ENCODE measurements at regions not wholly inside any gene's neighbourhood (a gene's known extent, or its start where the extent isn't known, plus 50 kb on each side); places are given as distances from the start of the nearest gene placed in this dataset.
"Not testable (repeated sequence)": the region's sequence is repeated elsewhere in the genome, so short reads cannot be mapped to it uniquely, and the experiment has no call there.

DNA sequence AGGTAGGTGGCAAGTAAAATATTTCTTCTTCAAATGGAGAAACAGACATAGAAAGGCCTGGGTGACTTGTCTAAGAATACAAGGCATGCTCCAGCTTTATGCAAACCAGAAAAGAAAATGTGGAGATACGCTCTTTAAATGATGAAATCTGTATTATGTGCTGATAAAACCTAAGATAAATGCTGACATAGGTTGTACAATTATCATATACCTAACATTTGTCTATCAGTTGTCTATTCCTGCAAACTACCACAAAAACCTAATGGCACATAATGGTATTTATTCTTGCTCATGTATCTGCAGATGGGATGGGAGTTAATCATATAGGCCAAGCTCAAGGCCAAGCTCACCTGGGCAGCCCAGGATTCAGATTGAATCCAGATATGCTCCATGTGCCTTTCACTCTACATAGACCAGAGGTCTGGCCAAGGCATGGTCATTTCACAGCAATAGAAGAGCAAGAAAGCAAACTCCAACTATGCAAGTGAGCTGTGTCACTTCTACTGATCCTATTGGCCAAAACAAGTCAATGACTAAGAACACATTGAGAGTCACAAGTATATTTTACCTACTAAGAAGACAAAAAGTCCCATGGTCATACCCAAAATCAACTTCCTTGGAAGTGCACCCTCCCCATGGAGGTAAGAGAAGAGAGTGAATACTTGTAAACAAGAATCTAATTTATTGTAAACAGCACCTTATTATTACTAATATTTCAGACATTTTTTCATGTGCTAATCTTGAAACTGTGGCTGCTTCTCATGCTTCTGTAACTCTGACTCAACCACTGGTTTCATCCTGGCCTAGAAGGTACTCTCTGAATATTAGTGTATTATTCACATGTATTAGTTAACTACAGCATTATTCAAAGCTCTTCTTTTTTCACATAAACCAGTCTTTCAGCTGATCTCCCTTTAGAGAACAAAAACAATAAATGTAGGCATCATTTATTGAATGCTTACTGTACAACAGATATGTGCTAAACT lies 270.7 kb upstream of the SOX9 start:
- DNase-seq, result no peak

DNA sequence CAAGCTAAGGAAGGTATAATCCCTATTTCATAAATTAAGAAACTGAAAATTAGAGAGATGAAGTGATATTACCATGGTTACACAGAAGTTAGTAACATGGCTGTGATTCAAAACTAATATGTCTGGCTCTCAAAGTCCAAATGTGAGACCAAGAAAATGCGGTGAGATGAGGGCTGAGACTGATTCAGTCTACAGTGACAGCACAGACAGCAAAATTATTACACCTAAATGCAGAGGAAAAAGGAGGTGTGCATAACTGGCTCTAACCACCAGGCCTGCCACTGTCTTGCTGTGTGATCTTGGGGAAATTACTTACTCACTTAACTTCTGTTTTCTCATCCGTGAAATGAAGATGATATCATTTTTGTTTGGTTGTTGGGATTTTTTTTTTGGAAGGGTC lies 270.0 kb upstream of the SOX9 start:
- no peak for DNase-seq

DNA sequence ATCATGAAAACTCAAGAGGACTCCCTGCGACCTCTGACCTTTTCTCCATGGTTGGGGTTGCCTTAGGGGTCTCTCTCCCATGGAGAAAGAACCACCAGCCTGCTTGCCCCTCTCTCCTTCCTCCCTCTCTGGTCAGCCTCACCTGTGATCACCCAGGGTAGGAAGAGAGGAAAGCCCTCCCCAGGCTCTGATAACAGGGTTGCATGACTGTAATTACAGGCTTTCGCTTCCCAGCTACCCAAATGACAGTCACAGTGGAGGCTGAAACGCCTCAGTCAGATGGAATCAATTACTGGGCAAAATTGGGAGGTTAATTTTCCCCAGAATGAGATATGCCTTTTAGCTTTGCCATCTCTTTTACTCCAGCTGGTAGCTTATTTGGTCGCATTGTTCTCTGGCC lies 265.8 kb upstream of the SOX9 start:
- DNase-seq, result no peak

DNA sequence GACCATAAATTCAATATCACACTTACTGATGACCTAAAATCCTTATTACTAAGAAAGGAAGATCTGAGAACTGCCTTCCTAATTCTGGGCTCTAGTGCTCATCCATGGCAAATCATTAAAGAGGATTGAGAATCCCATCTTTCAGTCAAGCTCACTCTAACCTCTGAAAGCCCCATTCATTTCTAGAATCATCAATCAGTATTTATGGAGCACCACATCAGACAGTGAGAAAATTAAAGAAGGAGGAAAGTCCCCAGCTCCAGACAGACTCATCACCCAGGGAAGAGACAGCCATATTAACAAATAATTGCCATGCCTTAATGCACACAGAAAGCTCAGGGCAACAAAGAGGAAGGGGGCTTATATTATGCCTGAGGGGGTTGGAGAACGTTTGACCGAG lies 256.1 kb upstream of the SOX9 start:
- no peak for DNase-seq

DNA sequence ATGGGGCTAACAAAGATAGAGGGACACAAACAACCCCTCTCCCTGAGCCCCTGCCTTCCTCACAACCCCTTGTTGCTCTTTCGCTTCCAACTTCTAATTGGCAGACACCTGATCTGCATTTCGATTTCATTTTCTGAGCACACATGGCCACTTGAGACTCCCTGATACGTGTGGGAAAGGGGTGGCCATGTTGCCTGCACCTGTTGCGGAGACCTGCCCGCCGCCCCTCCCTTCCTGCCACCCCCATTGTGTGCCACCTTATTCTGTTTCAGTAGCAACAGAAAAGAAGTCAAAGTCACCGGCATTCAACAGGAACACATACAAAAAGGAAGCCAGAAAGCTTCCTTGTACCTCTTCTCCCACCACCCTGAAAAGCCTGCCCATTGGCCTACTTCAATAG lies 254.7 kb upstream of the SOX9 start:
- DNase-seq, result no peak

DNA sequence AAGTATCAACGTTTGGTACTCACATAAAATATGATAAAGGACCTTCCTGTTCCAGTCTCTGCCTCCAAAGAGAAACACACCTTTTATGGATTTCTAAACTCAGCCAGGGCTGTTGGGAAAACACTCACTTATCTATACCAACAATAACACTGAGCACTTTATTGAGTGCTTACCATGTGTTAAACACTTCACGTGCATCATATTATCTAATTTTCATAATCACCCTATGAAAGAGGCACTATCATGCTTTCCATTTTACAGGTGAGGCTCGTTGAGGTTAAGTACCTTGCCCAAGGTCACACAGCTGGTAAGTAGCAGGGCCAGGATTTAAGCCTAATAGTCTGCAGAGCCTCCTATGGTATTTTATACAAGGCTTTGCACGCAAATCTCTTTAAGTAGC lies 251.5 kb upstream of the SOX9 start:
- DNase-seq, result no peak

DNA sequence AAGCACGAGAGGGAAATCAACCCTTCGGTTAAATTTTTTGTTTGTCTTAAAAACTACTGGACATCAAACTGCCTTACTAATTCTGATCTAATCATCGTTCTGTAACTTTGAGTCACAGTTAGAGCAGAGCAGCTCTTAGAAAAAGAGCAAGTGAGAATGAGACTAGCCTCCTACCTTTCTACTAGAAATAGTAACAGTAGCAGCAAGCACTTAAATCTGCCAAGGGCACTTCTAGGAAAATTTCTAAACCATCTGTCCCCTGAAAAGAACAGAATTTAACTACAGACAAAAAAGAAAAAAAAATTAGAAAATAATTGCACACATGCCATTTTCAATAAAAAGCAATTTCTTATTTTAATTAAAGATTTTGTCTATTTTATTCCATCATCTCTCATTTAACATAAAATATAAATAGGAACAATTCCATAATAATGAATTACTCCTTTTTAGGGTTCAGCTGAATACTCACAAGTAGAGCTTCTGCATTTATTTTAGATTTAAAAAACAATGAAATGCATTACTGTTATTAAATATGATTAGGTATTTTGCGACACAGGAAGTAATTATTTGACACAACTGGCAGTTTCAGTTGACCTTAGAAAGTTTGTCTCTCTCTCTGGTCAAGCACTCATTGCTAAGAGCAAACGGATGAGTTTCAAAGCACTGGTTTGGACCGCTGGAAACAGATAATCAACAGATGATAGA lies 250.8 kb upstream of the SOX9 start:
- DNase-seq, result no peak

DNA sequence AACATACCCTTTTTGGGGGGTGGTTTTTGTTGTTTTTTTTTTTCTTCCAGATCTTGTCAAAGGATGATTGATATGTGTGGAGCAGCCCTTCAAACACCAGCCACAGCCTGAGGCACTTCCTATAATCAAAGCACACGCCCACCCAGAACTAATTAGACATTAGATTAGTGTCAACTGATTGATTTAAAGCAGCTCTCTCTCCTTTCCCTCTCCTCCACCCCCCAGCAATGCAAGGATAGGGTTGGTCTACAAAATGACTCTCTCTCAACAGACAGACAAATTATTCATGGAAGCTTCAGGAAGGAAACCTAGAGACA lies 250.3 kb upstream of the SOX9 start:
- no peak for DNase-seq

DNA sequence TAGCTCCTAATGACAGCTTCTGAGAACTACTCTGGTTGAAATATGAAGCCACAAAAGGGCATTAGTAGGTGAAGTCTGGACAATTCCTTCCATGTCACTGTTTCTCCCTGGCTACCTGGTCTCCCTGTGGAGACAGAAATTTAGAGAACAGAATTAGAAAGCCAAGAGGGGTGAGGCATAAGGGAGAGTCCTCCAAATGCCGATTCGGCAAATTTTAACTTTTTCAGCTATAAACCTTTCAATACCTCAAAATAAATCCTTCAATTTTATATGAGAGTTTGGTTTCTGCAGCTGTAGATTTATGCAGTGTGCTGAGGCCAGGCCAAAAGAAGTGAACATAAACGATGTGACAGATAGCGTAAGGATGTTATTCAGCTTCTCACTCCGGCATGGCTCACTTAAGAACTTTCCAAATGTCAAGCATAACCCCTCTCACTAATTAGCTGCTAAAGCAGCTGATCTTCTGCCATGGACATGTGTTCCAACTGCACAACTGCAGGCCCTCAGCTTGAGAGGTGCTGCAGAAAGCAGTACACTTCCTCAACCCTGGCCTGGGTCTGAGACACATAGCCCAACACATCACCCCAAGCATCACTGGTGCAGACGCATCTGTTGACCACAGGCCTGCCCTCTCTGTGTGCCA lies 247.9 kb upstream of the SOX9 start:
- no peak for DNase-seq

DNA sequence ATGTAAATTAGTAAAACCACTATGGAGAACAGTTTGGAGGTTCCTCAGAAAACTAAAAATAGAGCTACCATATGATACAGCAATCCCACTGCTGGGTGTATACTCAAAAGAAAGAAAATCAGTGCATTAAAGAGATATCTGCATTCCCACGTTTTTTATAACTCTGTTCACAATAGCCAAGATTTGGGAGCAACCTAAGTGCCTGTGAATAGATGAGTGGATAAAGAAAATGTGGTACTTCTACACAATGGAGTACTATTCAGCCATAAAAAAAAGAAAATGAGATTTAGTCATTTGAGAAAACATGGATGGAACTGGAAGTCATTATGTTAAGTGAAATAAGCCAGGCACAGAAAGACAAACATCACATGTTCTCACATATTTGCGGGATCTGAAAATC lies 246.0 kb upstream of the SOX9 start:
- not testable (repeated sequence) for DNase-seq

DNA sequence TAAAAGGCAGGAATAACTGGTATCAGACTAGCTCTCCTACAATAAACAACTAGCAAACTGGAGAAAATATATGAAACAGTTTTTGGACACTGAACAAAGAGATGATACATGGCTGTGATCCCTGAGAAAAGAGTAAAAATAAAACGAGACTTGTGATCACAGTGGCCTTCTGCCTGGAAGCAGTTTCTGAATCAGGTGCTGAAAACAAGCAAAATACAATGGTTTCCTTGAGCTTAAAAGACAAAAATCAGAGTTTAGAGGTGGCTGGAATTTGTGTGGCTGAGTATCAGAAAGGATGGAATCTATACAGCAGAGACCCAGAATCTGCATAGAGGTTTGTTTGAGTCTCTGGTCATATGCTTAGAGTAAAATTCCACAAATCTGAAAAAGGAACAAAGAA lies 242.5 kb upstream of the SOX9 start:
- no peak for DNase-seq

DNA sequence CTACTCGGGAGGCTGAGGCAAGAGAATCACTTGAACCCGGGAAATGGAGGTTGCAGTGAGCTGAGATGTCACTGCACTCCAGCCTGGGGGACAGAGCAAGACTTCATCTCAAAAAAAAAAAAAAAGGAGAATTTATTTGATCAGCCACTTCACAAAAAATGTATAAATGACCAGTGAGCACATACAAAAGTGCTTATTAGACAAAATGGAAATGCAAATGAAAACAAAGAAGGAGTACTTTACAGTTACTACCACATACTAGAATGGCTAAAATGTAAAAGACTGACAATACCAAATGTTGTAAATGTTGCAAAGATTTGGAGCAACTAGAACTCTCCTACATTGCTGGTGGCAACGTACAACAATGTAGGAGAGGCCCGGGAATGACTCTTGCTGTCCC lies 241.8 kb upstream of the SOX9 start:
- DNase-seq, result no peak

DNA sequence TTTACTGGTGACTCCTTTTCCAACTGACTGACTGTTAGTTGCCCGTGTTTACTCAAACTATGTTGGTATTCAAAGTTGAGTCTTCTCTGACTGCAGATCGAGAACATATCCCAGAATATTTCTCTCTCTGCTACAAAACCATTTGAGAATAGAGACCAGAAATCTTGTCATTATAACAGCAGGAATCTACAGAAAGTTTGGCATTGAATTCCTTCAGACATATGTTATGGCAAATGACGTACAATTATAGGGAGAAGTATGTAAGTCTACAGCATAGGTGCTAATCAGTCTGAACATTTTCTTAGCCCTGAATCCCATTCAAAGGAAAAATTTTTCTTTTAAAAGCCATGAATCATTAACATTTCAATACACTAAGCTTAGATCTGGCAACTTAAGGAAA lies 239.8 kb upstream of the SOX9 start:
- no peak for DNase-seq

DNA sequence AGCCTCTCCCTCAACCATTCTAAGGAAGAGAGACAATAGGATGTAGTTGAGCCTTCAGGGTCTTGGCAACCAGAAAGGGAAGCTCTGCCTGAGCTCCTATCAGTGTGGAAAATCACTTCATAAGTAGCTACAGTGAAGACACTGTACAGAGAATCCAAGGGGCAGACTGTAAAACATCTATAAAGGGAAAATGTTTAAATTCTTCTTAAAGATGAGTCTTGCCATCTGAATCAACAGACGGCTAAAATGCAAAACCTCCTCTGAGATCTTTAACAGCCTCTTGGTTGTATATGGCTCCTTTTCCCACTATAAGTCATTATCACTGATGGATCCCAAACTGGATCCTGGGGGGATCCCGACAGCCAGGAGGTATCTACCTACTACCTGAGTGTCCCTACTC lies 239.2 kb upstream of the SOX9 start:
- DNase-seq, result no peak

DNA sequence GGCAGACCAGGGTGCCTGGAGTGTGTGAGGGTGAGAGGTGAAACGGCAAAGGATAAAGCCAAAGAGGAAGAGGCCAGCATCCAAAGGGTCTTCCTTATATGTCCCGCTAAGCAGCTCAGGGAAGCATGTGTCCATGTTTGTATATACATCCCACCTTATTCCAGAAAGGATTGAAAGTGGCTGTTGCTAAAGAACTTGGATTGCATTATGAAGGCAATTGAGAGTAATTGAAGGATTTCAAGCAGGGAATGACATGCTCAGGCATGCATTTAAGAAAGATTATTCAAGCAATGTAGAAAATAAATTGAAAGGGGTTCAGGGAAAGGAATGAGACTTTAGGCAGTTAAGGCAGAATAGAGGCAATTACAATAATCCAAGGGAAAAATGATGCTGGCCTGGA lies 237.6 kb upstream of the SOX9 start:
- no peak for DNase-seq

DNA sequence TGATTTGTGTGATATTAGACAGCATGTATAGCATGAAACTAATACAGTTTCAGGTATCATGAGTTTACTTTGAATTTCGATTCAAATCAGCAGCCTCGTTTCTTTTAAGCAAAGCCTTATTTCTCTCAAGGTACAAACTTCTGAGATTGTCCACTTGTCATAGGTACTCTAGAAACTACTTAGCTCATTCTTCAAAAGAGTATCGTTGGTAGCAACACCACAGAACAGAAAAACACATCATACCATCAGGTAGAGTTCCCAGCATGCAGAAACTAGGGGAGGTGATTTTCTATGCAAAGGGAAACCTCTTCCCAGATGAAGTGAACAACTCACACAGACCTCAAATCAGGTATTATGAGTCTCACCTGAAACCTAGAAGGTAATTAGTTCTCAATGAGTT lies 237.0 kb upstream of the SOX9 start:
- no peak for DNase-seq

DNA sequence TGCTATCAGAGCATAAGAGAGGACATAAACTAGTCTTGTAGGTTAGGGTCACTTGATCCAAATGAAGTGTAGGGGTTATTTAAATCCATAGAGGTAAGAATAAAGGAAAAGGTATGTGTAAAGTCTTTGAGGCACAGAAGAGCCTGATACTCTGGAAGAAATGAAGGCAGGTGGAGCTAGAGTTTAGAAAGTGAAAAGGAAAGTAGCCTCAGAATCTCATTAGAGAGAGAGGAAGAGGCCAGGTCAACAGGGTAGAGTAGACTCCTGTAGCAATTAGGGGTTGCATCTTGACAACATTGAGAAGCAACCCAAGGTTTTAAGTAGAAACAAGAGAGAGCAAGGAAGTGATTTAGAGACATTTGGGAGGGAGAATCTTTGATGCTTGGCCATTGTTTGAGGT lies 235.2 kb upstream of the SOX9 start:
- no peak for DNase-seq

DNA sequence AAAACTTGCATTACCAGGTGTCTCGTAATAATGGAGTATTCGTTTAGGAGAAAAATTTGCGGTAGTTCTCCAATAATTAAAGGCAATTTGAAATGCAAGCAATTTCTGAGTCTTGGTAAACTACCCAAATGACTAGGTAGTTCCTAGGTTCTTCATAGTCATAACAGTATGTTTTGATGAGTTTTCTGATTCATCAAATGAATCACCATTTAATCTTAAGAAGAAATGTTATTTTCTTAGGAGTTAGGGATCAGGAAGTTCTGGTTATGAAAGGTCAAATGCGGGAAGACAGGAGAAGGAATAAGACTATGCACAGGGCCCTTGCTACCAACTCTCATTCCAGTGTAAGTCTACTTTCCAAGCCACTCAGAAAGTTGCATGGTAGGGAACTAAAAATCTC lies 221.5 kb upstream of the SOX9 start:
- DNase-seq, result no peak

DNA sequence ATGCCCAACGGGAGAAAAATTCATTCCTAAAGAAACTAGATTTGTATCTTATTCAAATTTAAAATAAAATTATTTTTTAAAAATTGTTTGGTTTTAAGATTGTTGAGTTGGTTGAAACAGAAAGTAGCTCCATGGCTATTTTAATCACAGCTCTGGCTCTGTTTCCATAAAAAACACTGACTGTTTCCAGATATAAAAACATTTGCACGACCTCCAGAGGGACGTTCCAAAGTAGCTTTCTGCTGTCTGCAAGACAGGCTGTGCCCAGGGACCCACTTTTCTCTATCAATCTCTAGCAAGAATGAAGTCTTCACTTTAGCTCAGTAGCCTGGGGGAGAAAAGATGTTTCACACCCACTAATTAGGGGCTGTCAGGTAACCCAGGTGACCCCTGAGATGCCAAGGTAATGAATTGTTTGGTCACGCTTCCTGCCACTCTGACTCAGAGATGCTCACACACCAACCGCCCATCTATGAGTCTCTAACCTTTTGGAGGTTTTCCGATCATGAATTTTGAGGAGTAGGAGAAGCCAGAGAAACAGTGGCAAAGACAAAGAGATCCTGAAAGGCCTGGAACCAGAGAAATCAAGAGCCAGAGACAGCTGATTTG lies 220.1 kb upstream of the SOX9 start:
- DNase-seq, result no peak

DNA sequence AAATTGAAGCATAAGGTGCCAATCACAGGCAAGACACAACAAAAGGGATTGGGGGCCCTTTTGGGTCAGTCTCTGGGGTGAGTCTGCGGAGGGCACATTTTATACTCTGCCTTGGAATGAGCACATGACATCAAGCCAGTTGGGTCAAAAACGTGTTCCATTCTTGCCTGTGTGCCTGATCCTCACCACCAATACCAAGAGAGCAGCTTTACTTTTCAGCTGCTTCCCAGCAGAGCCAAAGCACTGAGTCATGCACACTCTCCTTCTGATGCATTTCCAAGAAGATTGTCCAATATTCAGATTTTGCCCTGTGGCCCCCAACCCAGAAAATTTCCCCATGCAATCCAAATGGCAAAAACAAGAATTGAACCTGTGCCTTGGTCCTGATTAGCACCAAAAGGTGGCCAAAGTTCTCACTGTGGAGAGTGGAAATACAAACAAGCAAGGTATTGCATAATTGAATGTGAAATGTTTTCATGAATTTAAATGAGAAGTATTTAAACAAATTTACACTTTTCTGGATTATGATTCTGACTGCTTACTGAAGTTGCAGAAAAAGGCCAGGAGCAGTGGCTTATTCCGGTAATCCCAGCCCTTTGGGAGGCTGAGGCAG lies 217.8 kb upstream of the SOX9 start:
- no peak for DNase-seq

DNA sequence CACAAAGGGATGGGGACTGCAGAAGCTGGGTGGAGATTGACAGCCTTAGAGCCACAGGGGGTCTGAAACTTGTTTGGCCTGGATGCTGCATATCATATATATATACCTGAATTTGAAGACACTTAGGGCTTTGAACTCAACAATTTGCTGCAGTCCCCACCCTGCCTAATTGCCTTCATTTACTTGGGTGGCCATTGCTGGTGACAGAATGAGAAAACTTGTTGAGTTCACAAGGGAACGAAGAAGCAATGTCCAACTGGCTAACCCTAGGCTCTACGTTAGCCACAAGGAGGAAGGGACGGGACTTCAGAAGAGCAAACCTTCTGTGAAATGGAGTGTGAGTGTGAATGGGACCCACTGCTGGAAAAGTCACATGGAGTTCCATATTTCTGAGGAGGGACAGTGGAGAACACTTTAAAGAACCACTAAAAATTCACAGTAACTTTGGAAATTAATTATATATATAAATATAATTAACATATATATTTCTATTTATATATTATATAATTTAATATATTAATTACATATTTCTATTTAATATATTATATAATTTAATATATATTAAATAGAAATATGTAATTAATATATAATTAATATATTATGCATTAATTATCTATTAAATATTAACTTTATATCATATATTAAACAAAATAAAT lies 215.3 kb upstream of the SOX9 start:
- no peak for DNase-seq

DNA sequence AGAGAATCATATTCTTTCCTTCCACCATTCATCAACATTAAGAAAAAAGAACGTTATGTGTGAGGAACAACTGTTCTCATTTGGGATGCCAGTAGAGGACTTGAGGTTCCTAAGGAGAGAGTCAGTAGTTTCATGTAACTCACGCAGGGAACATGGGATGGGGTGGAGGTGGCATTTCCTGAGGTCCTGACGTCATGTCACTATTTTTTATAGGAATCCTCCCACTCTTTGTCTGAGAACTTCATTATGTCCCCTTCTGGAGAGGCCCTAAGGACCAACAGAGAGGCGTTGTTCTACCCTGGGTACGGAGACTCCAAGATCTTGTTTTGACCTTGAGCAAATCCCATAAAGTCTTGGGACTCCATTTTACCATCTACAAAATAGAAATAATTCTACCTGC lies 211.7 kb upstream of the SOX9 start:
- DNase-seq, result no peak

DNA sequence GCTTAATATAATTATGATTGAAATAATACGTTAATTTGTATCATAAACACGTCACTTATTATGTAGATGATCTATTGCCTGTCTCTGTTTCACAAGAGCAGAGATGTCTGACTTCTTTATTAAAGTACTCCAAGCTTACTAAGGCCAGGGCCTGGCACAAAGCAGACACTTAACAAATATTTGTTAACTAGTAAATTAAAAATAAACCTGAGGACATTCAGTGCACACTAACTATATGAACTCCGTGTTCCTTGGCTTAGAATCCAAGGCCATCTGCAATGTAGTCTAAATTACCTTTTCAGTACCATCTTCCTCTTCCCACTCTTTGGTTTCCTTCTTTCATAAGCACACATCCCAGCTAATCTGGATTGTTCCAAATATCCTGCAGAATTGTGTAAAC lies 210.8 kb upstream of the SOX9 start:
- no peak for DNase-seq

Measured in activated T-cell treated with anti-CD3 and anti-CD28 coated beads, Interleukin-2, amount 50 U/mL, for 48 hours (primary cell).